HG03196 (cell line): ENCODE measurements at regions not wholly inside any gene's neighbourhood (a gene's known extent, or its start where the extent isn't known, plus 50 kb on each side); places are given as distances from the start of the nearest gene placed in this dataset.
"Not testable (repeated sequence)": the region's sequence is repeated elsewhere in the genome, so short reads cannot be mapped to it uniquely, and the experiment has no call there.

Experiments used
- ATAC-seq: cut with Tn5 transposase; IDR thresholded peaks from one replicate; pipeline ENCODE4 v1.9.1; 2021; ENCODE audit not compliant: unreplicated experiment

- no peak for ATAC-seq
Observed at GRCh38 chr13:64529874-64530485, 2700.2 kb downstream of the PCDH9 start.

DNA sequence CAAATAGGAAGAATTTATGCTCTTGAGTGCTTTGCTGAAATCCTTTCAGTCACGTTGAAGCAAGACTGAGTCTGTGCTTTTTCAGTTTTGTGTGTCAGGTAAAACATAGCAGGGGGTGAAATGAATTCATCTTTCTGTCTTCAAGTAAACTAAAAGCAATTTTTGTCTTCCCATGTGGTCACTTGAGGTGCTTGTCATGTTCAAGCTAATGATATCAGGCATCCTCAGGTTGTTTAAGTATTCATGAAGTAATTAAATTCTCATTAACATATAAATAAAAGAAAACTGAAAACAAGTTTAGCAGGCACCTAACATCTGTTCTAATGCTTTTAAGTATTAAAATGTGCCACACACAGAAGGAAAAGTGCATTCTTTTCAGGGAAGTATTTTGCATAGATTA is 2701.3 kb downstream of the PCDH9 start:
- ATAC-seq = no peak

GRCh38 chr13:64527561-64527960 is 2702.6 kb downstream of the PCDH9 start:
- ATAC-seq = no peak

DNA sequence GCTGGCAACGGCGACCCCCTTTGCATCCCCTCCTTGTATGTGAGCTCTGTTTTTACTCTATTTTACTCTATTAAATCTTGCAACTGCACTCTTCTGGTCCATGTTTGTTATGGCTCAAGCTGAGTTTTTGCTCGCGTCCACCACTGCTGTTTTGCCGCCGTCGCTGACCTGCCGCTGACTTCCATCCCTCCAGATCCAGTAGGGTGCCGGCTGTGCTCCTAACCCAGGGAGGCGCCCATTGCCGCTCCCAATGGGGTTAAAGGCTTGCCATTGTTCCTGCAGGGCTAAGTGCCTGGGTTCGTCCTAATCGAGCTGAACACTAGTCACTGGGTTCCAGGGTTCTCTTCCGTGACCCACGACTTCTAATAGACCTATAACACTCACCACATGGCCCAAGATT is 2704.4 kb downstream of the PCDH9 start:
- no peak for ATAC-seq

DNA sequence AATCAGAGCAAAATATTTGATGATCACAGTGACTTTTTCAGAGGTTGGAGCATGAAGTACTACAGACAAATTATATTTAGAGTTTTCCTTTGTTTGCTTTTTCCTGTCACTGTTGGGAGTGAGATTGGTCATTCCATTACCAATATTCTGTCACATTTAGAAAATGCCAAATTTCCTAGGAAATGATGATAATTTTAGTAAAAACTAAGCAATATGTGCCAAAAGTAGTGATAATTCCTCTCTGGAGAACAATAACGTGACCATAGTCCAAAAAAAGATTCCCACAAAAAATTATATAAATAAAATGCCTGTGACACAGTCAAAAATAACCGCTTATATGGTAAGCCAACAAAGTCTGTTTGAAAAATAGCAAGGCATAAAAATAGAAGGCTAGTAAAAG is 2719.4 kb downstream of the PCDH9 start:
- no peak for ATAC-seq

GRCh38 chr13:64506246-64506645 is 2723.9 kb downstream of the PCDH9 start:
- no peak for ATAC-seq

- no peak for ATAC-seq
Observed at GRCh38 chr13:64505336-64505910, 2724.7 kb downstream of the PCDH9 start.

DNA sequence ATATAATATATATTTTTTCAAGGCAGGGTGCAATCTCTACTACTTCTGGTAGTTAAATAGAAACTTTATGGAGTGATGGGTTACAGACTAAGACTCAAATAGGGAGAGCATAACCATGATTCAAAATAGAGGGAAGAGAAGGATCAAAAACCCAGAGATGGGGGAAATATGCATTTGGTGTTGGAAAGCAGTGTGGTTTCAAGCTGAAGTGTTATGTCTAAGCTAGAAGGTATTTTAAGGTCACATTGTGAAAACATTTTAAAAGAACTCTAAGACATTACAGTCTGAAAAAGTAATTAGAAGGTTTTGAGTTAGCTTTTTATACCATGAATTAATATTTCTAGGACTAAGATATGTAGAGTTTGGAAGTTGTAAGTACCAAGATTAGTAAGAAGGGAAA is 2741.4 kb downstream of the PCDH9 start:
- ATAC-seq = no peak

GRCh38 chr13:64482373-64482772 is 2747.8 kb downstream of the PCDH9 start:
- ATAC-seq = no peak

- no peak for ATAC-seq
Observed at GRCh38 chr13:64480672-64481071, 2749.5 kb downstream of the PCDH9 start.

GRCh38 chr13:64480211-64480610 is 2749.9 kb downstream of the PCDH9 start:
- ATAC-seq = no peak

DNA sequence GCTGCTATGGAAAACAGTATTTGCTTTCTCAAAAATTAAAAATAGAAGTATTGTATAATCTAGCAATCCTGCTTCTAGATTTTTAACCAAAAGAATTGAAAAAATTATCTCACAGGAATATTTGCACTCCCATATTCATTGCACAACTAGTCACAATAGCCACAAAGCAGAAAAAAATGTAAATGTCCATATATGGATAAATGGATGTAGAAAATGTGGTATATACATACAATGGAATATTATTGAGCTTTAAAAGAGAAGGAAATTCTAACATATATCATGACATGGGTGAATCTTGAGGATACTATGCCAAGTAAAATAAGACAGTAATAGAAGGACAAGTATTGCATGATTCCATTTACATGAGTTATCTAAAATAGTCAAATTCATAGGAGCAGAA is 2753.0 kb downstream of the PCDH9 start:
- ATAC-seq = no peak

DNA sequence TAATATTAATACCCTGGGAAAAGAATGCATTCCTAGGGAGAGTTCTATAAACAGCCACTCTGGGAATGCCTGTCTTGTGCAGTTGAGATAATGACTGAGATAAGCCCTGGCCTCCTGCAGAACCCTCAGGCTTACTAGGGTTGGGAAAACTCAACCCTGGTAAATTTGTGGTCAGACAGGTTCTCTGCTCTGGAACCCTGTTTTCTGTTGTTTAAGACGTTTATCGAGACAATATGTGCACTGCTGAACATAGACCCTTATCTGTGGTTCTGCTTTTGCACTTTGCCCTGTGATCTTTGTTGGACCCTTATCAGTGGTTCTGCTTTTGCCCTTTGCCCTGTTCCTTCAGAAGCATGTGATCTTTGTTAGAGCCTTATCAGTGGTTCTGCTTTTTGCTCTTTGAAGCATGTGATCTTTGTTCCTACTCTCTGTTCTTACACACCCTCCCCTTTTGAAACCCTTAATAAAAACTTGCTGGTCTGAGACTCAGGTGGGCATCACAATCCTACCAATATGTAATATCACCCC is 2754.0 kb downstream of the PCDH9 start:
- ATAC-seq = not testable (repeated sequence)

- ATAC-seq = no peak
Observed at GRCh38 chr13:64471916-64472315, 2758.2 kb downstream of the PCDH9 start.

- ATAC-seq = no peak
Observed at GRCh38 chr13:64470751-64471150, 2759.4 kb downstream of the PCDH9 start.

DNA sequence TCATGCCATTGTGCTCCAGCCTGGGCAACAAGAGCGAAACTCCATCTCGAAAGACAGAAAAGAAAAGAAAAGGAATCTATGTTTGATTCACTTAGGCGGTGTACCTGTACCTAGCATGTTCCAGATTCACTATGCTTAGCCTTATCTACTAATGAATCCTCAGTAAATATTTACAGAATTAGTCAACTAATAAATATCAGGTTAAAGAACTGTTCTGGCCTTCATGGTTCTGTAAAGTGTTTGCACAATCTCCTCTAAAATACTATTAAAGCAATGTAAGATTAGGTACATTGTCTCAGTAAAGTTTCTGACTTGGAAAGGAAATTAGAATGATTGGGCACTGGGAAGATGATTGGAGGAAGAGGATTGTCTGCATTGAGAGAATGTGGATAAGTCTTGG is 2770.4 kb downstream of the PCDH9 start:
- no peak for ATAC-seq

GRCh38 chr13:64457976-64458375 is 2772.2 kb downstream of the PCDH9 start:
- ATAC-seq = no peak

DNA sequence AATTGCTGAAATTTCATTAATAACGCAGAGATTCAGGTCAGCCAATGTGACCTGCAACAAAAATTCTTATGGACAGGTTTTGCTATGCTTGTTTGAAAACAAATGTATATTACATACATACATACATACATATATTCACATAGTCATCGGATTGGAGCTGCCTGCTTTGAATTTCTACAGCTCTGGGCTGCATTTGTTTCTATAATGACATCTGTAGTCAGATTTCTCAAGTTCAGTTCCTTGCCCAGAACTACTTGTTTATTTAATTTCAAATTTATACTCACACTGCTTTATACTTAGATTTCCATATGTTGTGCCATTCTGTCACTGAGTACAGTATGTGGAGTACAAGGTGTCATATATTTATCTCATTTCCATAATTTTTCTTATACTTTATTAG is 2775.0 kb downstream of the PCDH9 start:
- ATAC-seq = no peak

- ATAC-seq = no peak
Observed at GRCh38 chr13:64453831-64454230, 2776.3 kb downstream of the PCDH9 start.

DNA sequence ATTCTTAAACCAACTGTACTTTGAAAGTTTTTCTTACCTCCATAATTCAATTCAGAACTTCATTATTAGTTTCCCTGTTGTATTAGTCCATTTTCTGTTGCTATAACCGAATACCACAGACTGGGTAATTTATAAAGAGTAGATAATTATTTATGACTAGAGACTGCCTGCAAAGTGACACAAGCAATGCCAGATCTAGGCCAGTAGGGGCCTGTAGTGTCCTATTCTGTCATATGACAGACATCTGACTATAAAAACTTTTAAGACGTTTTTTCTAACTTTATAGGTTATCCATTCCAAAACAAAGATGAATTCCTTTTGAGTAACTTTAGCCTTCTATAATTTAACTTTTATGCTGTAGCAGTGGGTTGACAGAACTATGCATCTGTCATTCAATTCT is 2783.8 kb downstream of the PCDH9 start:
- no peak for ATAC-seq

DNA sequence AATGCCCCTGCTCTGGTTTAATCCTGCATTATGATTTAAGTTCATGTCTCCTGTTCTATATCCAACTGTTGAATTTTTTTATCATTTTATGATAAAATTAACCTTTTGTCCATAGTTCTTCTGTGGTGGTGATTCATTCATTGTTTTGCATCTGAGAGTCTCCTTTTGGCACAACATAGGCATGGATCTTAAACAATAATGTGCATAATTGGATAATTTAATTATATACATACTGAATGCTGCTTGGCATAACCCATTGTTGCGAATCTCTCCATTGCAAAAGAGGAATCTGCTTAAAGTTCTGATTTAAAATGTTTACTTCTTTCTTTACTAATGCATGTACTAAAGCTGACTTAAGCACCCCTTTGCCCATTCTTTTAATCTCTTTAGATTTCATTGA is 2788.4 kb downstream of the PCDH9 start:
- no peak for ATAC-seq

DNA sequence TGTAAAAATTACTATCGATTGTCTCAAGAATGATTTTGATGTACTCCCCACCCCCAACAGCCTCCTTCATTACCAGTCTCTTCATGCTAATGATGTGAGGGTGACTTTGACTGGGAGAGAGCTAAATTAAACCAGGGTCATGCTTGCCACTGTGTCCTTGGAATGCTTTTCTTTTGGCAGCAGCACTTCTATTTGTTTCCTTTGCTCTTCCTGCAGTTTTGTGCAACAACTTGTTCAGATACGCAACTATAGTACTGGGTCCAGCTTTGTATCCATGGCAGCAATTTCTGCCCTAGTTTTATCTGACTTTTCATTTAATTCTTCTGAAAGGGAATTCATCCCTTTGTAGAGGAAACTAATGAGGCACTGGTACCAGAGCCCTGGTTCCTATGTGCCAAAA is 2792.1 kb downstream of the PCDH9 start:
- ATAC-seq = no peak

- no peak for ATAC-seq
Observed at GRCh38 chr13:64429691-64430090, 2800.4 kb downstream of the PCDH9 start.
